22Rv1 (cell line): ENCODE measurements at regions not wholly inside any gene's neighbourhood (a gene's known extent, or its start where the extent isn't known, plus 50 kb on each side); places are given as distances from the start of the nearest gene placed in this dataset.

Experiments
- H3K27ac ChIP-seq: fragments of 450-650 bp; 2 replicates; pipeline ENCODE4 v1.5.1; 2017
- ZFX ChIP-seq: fragments of 450-650 bp; IDR thresholded peaks from 2 replicates; pipeline ENCODE4 v1.6.1; 2017; ENCODE audit warnings: antibody characterized with exemption, borderline replicate concordance
- TF ChIP-seq, protein P1 (sequence below): fragments of 450-650 bp; IDR thresholded peaks from 2 replicates; pipeline ENCODE4 v1.5.1; 2017; ENCODE audit warnings: mild to moderate bottlenecking

DNA sequence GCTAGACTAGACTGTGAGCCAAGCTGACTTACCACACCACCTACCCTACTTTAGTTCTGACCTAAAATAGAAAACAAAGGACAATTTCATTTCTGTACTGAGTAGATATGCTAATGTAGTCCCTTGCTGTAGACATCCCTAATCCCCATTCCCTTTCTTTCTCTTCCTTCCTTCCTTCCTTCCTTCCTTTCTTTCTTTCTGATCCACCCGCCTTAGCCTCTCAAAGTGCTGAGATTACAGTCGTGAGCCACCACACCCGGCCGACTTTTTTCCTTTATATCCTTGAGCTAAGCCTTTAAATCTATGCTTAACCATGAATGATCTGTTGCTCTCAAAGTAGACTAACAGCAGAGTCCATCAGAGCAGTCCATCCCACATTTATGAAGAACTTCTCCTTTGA, 465.0 kb downstream of the SLITRK6 start:
- no peak for TF ChIP-seq ZFX
- TF ChIP-seq, protein P1, sequence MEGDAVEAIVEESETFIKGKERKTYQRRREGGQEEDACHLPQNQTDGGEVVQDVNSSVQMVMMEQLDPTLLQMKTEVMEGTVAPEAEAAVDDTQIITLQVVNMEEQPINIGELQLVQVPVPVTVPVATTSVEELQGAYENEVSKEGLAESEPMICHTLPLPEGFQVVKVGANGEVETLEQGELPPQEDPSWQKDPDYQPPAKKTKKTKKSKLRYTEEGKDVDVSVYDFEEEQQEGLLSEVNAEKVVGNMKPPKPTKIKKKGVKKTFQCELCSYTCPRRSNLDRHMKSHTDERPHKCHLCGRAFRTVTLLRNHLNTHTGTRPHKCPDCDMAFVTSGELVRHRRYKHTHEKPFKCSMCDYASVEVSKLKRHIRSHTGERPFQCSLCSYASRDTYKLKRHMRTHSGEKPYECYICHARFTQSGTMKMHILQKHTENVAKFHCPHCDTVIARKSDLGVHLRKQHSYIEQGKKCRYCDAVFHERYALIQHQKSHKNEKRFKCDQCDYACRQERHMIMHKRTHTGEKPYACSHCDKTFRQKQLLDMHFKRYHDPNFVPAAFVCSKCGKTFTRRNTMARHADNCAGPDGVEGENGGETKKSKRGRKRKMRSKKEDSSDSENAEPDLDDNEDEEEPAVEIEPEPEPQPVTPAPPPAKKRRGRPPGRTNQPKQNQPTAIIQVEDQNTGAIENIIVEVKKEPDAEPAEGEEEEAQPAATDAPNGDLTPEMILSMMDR, result no peak
- no peak overlapping the region for H3K27ac ChIP-seq

DNA sequence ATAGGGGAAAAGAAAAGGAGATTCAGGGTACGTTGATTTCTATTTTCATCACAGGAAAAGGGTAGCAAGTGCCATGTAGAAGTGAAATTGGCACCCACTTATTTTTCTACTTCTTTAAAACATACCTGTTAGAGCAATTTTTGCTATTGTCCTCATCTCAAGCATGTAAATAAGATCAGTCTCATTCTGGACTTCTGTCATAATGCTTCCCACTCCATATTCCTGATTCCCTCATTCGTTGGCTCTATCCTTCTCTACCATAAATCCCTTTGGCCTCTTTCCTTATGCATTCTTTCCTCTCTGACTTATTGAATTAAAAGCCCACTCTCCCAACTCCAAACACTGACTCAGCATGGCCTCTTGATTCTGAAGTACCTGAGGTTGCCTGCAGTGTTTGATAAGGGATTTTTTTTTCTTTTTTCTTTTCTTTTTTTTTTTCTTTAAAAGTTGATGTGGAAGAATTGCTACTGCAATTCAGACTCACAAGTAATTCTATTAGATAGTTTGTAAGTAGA, 465.7 kb downstream of the SLITRK6 start:
- TF ChIP-seq, protein P1, result no peak
- no peak for TF ChIP-seq ZFX
- H3K27ac ChIP-seq, result no peak overlapping the region

DNA sequence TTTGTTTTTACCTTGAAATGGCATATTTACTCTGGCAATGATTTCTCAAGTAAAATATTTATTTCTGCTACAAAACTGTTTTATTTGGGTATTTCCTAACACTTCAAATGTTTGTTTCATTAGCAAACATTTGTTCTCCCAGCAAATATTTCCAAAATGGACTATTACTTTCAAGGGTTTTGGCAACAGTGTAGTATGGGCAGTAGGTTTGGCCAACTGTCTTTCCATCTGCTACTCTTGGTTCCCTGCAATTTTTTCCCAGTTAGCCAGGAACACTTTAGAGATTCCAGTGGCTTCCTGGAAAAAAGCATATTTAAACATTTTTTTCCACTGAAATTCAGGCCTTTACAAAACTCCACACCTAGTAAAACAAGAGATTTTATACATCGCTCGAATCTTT, 466.6 kb downstream of the SLITRK6 start:
- TF ChIP-seq, protein P1, result no peak
- TF ChIP-seq ZFX, result no peak
- H3K27ac ChIP-seq, result 0 out of 2 replicates have a peak overlapping the region, but pooled peaks have one; percentile 24

DNA sequence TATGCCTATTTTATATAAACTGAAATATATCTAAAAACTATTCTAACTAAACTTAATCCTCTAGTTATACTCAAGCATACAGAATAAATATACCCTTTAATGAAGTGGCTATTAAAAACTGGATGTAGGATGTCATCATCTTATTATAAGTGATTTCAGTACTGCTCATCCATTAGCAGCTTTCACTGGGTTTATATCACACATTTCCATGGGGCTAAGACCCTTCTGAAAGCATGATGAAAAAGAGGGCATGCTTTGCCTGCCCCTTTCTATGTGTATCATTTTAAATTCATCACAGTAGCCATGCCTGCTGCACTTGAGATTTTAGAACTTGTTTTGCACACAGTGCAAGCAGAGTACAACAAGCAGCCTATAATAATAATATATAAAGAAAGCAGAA, 477.5 kb downstream of the SLITRK6 start:
- TF ChIP-seq, protein P1, result no peak
- no peak for TF ChIP-seq ZFX
- no peak overlapping the region for H3K27ac ChIP-seq

DNA sequence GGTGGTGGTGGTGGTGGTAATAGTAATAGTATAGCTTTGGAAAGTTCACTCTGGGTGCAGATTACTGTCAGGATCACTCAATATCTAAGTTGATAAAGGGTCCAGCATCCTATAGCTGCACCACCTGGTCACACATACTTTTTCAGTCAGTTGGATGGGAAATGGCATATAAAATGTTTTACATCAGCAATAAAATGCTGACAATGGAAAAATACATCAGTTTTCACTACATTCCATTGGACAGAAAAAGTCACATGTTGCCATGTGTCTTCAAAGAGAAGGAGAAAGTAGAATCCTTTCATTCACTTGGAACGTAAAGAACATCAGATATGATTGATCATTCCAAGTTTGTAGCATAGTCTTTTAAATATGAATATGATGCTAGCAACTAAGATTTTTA, 481.4 kb downstream of the SLITRK6 start:
- H3K27ac ChIP-seq, result no peak overlapping the region
- TF ChIP-seq, protein P1, result no peak
- no peak for TF ChIP-seq ZFX

DNA sequence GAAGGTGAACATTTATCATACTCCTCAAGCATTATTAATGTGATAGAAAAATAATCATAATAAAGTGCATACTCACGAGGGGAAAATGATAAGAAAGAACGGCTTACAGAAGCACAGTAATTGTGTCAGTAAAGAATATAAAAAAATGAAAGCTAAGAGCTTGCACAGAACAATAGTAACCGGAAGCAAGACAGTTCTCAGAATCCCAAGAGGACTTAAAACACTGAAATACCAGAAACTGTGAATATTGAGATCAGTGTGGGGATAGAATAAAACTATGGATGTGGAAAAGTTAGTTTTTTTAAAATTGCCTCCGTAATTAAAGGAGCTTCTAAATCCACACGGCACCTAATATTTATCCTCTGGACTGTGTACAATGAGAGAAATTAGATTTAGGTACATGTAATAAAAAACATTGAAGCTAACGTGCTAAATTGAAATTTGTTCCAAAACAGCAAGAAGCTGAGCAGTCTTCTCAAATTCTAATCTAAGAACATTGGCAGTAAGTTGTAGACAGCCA, 482.7 kb downstream of the SLITRK6 start:
- TF ChIP-seq, protein P1, result no peak
- no peak for TF ChIP-seq ZFX
- no peak overlapping the region for H3K27ac ChIP-seq

DNA sequence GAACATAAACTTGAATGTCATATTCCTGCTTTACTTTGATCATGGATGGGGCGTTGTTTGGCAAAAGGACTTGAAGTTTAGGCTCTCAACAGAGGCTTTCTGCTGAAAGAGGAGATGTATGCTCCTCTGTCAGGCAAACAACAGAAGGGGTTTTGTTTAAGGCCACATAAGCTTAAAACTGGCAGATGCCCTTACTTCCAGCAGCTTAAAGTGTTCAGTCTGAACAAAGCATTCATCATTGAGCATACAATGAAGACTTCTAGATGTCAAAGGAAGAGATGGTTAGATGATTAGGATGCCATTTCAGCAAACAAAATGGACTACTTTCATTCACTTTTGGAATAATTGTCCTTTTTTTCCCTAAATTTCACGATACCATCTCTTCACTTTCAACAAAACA, 484.5 kb downstream of the SLITRK6 start:
- H3K27ac ChIP-seq, result 0 out of 2 replicates have a peak overlapping the region, but pooled peaks have one; percentile 15
- TF ChIP-seq, protein P1, result no peak
- TF ChIP-seq ZFX, result no peak
